Sigmoid colon (tissue), 6 donors: ENCODE measurements at regions not wholly inside any gene's neighbourhood (a gene's known extent, or its start where the extent isn't known, plus 50 kb on each side); places are given as distances from the start of the nearest gene placed in this dataset.

ENCODE experiments used
- DNase-seq: peaks from one replicate; pipeline ENCODE4 v3.0.0-alpha.2; 2019
- H3K27ac ChIP-seq, 4 donors: fragments of 200-600 bp; sonication (generic); one replicate each; pipeline ENCODE4 v1.5.1; 2016 to 2019; ENCODE audit warnings: mild to moderate bottlenecking in 1 of 4
- H3K27me3 ChIP-seq, 3 donors: fragments of 200-600 bp; sonication (generic); one replicate each; pipeline ENCODE4 v1.5.1; 2019; ENCODE audit warnings: mild to moderate bottlenecking in 1 of 3
- H3K36me3 ChIP-seq, 4 donors: fragments of 200-600 bp; sonication (generic); one replicate each; pipeline ENCODE4 v1.5.1; 2016 to 2019
- H3K4me1 ChIP-seq, 4 donors: fragments of 200-600 bp; sonication (generic); one replicate each; pipeline ENCODE4 v1.5.1; 2017 to 2019
- H3K4me3 ChIP-seq, 4 donors: fragments of 200-600 bp; sonication (generic); one replicate each; pipeline ENCODE4 v1.5.1; 2017 to 2019; ENCODE audit warnings: mild to moderate bottlenecking in 2 of 4, moderate library complexity in 1 of 4
- H3K9me3 ChIP-seq, 4 donors: fragments of 200-600 bp in 3 of 4; sonication (generic) in 3 of 4; one replicate each; pipeline versions ENCODE4 v1.5.1 to v1.6.1; 2013 to 2019
- CTCF ChIP-seq, 4 experiments: fragments of 450-650 bp in 3 of 4; fragments of 200-600 bp in 1 of 4; IDR thresholded peaks; one replicate each; pipeline ENCODE4 v1.5.1; 2016 to 2019; ENCODE audit warnings: antibody characterized with exemption in 4 of 4, mild to moderate bottlenecking in 3 of 4, moderate library complexity in 2 of 4
- EP300 ChIP-seq, 4 donors: sonication (generic); formaldehyde crosslinking; IDR thresholded peaks; one replicate each; pipeline ENCODE4 v1.6.1; 2017; ENCODE audit warnings: antibody characterized with exemption in 4 of 4
- POLR2A ChIP-seq, 2 donors: fragments of 450-650 bp; IDR thresholded peaks; one replicate each; pipeline ENCODE4 v1.6.1; 2016; ENCODE audit warnings: antibody characterized with exemption in 2 of 2, mild to moderate bottlenecking in 2 of 2, moderate library complexity in 2 of 2
- POLR2AphosphoS5 ChIP-seq, 4 donors: sonication (generic); formaldehyde crosslinking; IDR thresholded peaks; one replicate each; pipeline ENCODE4 v1.6.1; 2017; ENCODE audit warnings: antibody characterized with exemption in 4 of 4
- WGBS, 2 donors: extraction: QIAGEN DNeasy Blood & Tissue Kit; methylation state at CpG; one replicate each; pipeline ENCODE4 v1.1.7; 2013; 5-methylcytosine and 5-hydroxymethylcytosine counted together
- intact Hi-C: fragments of 100-400 bp; cut with DNase I; formaldehyde crosslinking; loops from one replicate; pipeline ENCODE4 v1.15.1; 2023
- donor health status: healthy with polysubstance abuse.
- donor health status: healthy.

GRCh38 chr16:52293204-52293603 lies 253.7 kb downstream of the TOX3 start:
- no peaks in the 10 kb centered on the region for H3K36me3 ChIP-seq
- TF ChIP-seq POLR2AphosphoS5 (IDR thresholded peaks at IDR 0.05) = no peak
- no peak for TF ChIP-seq CTCF (IDR thresholded peaks at IDR 0.05)
- no peak for TF ChIP-seq EP300 (IDR thresholded peaks at IDR 0.05)
- TF ChIP-seq POLR2A (IDR thresholded peaks at IDR 0.05) = no peak
- H3K9me3 ChIP-seq = no peaks in the 10 kb centered on the region
- WGBS, 2 donors = 50 to 60% methylated on average over 2 of the region's 2 CpGs
- H3K4me1 ChIP-seq = no peaks in the 10 kb centered on the region
- H3K27ac ChIP-seq = no peak overlapping the region
- intact Hi-C loops = no loop called here
- DNase-seq = no peak
- no peaks in the 10 kb centered on the region for H3K27me3 ChIP-seq
- no peak overlapping the region for H3K4me3 ChIP-seq

- 81 to 86% methylated on average over 4 of the region's 4 CpGs for WGBS, 2 donors
- no peak for TF ChIP-seq POLR2A (IDR thresholded peaks at IDR 0.05)
- TF ChIP-seq EP300 (IDR thresholded peaks at IDR 0.05) = no peak
- H3K4me3 ChIP-seq = no peak overlapping the region
- H3K27ac ChIP-seq = no peak overlapping the region
- DNase-seq = no peak
- no peaks in the 10 kb centered on the region for H3K27me3 ChIP-seq
- H3K36me3 ChIP-seq = no peaks in the 10 kb centered on the region
- no peaks in the 10 kb centered on the region for H3K4me1 ChIP-seq
- H3K9me3 ChIP-seq = no peaks in the 10 kb centered on the region
- intact Hi-C loops = no loop called here
Measured at GRCh38 chr16:52283584-52284375, 263.2 kb downstream of the TOX3 start.

GRCh38 chr16:52283018-52283417 lies 263.9 kb downstream of the TOX3 start:
- no peak overlapping the region for H3K4me3 ChIP-seq
- TF ChIP-seq POLR2AphosphoS5 (IDR thresholded peaks at IDR 0.05) (no peak), POLR2A (IDR thresholded peaks at IDR 0.05) (no peak), EP300 (IDR thresholded peaks at IDR 0.05) (no peak), CTCF (IDR thresholded peaks at IDR 0.05) (no peak)
- H3K27me3 ChIP-seq = no peaks in the 10 kb centered on the region
- intact Hi-C loops = no loop called here
- H3K27ac ChIP-seq = no peak overlapping the region
- 83 to 88% methylated on average over 2 of the region's 2 CpGs for WGBS, 2 donors
- H3K4me1 ChIP-seq = no peaks in the 10 kb centered on the region
- DNase-seq = no peak
- H3K36me3 ChIP-seq = no peaks in the 10 kb centered on the region
- H3K9me3 ChIP-seq = no peaks in the 10 kb centered on the region

- intact Hi-C loops = no loop called here
- no peak for DNase-seq
- TF ChIP-seq EP300 (IDR thresholded peaks at IDR 0.05) (no peak), CTCF (IDR thresholded peaks at IDR 0.05) (no peak), POLR2AphosphoS5 (IDR thresholded peaks at IDR 0.05) (no peak), POLR2A (IDR thresholded peaks at IDR 0.05) (no peak)
Measured at GRCh38 chr16:52280086-52280485, 266.9 kb downstream of the TOX3 start.

GRCh38 chr16:52271088-52271750 lies 275.7 kb downstream of the TOX3 start:
- H3K9me3 ChIP-seq = no peaks in the 10 kb centered on the region
- no peaks in the 10 kb centered on the region for H3K4me1 ChIP-seq
- no peak overlapping the region for H3K4me3 ChIP-seq
- no peak overlapping the region for H3K27ac ChIP-seq
- WGBS, 2 donors = 85 to 92% methylated on average over 4 of the region's 4 CpGs
- H3K27me3 ChIP-seq = no peaks in the 10 kb centered on the region
- intact Hi-C loops = no loop called here
- no peaks in the 10 kb centered on the region for H3K36me3 ChIP-seq
- no peak for DNase-seq
- TF ChIP-seq POLR2AphosphoS5 (IDR thresholded peaks at IDR 0.05) = no peak
- no peak for TF ChIP-seq EP300 (IDR thresholded peaks at IDR 0.05)
- no peak for TF ChIP-seq CTCF (IDR thresholded peaks at IDR 0.05)
- no peak for TF ChIP-seq POLR2A (IDR thresholded peaks at IDR 0.05)

More at GRCh38 chr16:52280086-52280485, 266.9 kb downstream of the TOX3 start:
- Histone ChIP-seq H3K27me3 (no peaks in the 10 kb centered on the region), H3K4me3 (no peak overlapping the region), H3K27ac (no peak overlapping the region), H3K9me3 (no peaks in the 10 kb centered on the region), H3K36me3 (no peaks in the 10 kb centered on the region), H3K4me1 (no peaks in the 10 kb centered on the region)
- WGBS, 2 donors = 89 to 90% methylated on average over 1 of the region's 1 CpG
